ENCODE measurements at regions not wholly inside any gene's neighbourhood (a gene's known extent, or its start where the extent isn't known, plus 50 kb on each side); places are given as distances from the start of the nearest gene placed in this dataset.

DNA sequence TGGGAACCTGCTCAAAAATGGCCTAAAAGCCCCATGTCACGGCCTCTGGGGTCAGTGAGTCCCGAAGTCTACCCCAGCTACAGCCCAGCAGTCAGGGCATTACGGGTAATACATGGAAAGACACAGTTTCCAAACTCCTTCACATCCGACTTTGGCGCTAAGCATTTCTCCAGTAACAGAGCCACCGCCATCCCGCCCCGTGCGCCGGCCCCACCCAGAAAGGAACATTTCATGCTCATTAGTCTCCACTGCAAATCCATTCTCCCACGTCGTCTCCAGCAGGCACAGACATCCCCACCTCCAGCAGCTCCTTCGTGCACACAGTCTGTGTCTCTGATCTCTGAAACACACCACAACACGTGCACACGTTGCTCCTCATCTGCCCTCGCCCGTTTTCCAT is 509.2 kb upstream of the ID2 start:
- Mint-ChIP-seq H3K27me3 (ENCODE audit: unreplicated experiment) (no peaks in the 10 kb centered on the region), H3K4me1 (ENCODE audit: unreplicated experiment) (peaks cover 55% of the 10 kb centered on the region), H3K4me3 (ENCODE audit: unreplicated experiment) (no peak overlapping the region), H3K27ac (ENCODE audit: unreplicated experiment) (no peak overlapping the region), H3K36me3 (ENCODE audit: unreplicated experiment) (peaks cover 2% of the 10 kb centered on the region), H3K9me3 (ENCODE audit: unreplicated experiment) (peaks cover 12% of the 10 kb centered on the region)
- no peak for DNase-seq (ENCODE audit: extremely low spot score, unreplicated experiment)
- TF ChIP-seq, protein P1, sequence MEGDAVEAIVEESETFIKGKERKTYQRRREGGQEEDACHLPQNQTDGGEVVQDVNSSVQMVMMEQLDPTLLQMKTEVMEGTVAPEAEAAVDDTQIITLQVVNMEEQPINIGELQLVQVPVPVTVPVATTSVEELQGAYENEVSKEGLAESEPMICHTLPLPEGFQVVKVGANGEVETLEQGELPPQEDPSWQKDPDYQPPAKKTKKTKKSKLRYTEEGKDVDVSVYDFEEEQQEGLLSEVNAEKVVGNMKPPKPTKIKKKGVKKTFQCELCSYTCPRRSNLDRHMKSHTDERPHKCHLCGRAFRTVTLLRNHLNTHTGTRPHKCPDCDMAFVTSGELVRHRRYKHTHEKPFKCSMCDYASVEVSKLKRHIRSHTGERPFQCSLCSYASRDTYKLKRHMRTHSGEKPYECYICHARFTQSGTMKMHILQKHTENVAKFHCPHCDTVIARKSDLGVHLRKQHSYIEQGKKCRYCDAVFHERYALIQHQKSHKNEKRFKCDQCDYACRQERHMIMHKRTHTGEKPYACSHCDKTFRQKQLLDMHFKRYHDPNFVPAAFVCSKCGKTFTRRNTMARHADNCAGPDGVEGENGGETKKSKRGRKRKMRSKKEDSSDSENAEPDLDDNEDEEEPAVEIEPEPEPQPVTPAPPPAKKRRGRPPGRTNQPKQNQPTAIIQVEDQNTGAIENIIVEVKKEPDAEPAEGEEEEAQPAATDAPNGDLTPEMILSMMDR (IDR thresholded peaks at IDR 0.05): no peak

DNA sequence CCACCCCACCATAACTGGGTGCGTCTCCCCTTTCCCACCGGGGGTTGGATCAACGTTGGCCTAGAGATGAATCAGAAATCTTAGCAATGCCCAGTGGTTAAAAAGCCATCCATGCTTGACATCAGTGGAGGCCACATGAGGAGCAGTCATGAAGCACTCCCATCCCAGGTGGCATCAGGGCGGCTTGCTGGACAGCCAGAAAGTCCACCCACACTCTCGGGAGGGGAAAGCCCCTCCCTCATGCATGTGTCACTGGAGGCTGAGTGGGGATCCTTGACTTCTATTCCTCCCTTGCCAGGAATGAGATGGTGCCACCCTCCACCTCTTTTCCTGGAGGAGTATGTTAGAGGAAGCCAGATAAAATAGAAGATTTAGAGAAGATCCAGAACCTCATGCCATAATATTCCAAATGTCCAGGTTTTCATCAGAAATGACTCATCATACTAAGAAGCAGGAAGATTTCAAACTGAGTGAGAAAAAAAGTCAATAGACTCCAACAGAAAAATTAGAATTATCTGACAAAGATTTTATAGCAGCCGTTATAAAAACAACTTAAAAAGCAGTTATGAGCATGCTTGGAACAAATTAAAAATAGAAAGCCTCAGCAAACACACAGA is 507.1 kb upstream of the ID2 start:
- Mint-ChIP-seq H3K9me3 (ENCODE audit: unreplicated experiment) (peaks cover 12% of the 10 kb centered on the region), H3K27ac (ENCODE audit: unreplicated experiment) (no peak overlapping the region), H3K36me3 (ENCODE audit: unreplicated experiment) (peaks cover 2% of the 10 kb centered on the region), H3K27me3 (ENCODE audit: unreplicated experiment) (no peaks in the 10 kb centered on the region), H3K4me1 (ENCODE audit: unreplicated experiment) (peaks cover 41% of the 10 kb centered on the region), H3K4me3 (ENCODE audit: unreplicated experiment) (no peak overlapping the region)
- no peak for DNase-seq (ENCODE audit: extremely low spot score, unreplicated experiment)
- TF ChIP-seq, protein P1 (IDR thresholded peaks at IDR 0.05): no peak

DNA sequence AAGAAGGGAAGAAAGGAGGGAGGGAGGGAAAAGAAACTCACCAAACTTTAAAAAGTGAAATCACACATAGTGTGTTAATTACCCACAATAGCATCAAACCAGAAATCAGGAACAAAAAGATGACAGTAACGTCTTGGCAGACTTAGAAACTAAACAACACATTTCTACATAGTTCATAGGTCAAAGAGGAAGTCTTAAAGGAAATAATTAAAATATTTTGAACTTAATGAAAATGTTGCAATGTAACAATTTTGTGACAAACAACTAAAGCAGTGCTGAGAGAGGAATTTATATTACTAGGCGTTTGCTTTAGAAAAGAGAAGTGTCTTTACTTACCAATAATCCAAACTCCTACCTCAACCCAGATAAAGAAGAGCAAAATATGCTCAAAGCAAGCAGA is 505.0 kb upstream of the ID2 start:
- no peak overlapping the region for H3K4me3 Mint-ChIP-seq (ENCODE audit: unreplicated experiment)
- H3K4me1 Mint-ChIP-seq (ENCODE audit: unreplicated experiment): peaks cover 22% of the 10 kb centered on the region
- H3K27ac Mint-ChIP-seq (ENCODE audit: unreplicated experiment): no peak overlapping the region
- H3K27me3 Mint-ChIP-seq (ENCODE audit: unreplicated experiment): no peaks in the 10 kb centered on the region
- H3K36me3 Mint-ChIP-seq (ENCODE audit: unreplicated experiment): peaks cover 2% of the 10 kb centered on the region
- TF ChIP-seq, protein P1 (IDR thresholded peaks at IDR 0.05): no peak
- DNase-seq (ENCODE audit: extremely low spot score, unreplicated experiment): no peak
- H3K9me3 Mint-ChIP-seq (ENCODE audit: unreplicated experiment): peaks cover 22% of the 10 kb centered on the region

DNA sequence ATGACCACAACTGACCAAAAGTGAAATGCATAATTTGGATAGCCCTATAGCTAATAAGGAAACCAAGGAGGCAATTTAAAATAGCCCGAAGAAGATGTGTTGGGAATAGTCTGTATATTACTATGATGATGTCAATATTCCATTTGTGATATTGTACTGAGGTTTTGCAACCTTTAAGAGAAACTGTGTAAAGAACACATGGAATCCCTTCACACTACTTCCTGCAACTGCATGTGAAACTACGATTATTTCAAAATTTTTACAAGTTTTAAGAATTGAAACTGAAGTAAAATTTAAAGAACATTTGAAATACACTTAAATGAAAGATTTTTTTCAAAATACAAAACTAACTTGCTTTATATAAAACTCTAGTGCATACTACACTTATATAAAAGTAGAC is 504.3 kb upstream of the ID2 start:
- DNase-seq (ENCODE audit: extremely low spot score, unreplicated experiment): no peak
- Mint-ChIP-seq H3K9me3 (ENCODE audit: unreplicated experiment) (peaks cover 22% of the 10 kb centered on the region), H3K27me3 (ENCODE audit: unreplicated experiment) (no peaks in the 10 kb centered on the region), H3K36me3 (ENCODE audit: unreplicated experiment) (peaks cover 2% of the 10 kb centered on the region), H3K4me1 (ENCODE audit: unreplicated experiment) (peaks cover 19% of the 10 kb centered on the region), H3K4me3 (ENCODE audit: unreplicated experiment) (no peak overlapping the region), H3K27ac (ENCODE audit: unreplicated experiment) (no peak overlapping the region)
- TF ChIP-seq, protein P1 (IDR thresholded peaks at IDR 0.05): no peak

DNA sequence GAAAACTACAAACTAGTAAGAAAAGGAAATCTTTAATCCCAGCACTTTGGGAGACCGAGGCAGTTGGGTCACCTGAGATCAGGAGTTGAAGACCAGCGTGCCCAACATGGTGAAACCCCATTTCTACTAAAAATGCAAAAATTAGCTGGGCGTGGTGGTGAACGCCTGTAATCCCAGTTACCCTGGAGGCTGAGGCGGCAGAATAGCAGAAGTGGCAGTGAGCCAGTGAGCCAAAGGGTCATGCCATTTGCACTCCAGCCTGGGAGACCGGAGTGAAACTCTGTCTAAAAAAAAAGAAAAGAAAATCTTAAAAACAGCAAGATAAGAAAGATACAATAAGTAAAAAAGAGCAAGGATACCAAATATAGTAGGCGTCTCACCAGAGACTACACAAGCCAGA is 502.9 kb upstream of the ID2 start:
- DNase-seq (ENCODE audit: extremely low spot score, unreplicated experiment): no peak
- H3K27me3 Mint-ChIP-seq (ENCODE audit: unreplicated experiment): no peaks in the 10 kb centered on the region
- TF ChIP-seq, protein P1 (IDR thresholded peaks at IDR 0.05): no peak
- H3K36me3 Mint-ChIP-seq (ENCODE audit: unreplicated experiment): peaks cover 2% of the 10 kb centered on the region
- H3K27ac Mint-ChIP-seq (ENCODE audit: unreplicated experiment): no peak overlapping the region
- H3K4me3 Mint-ChIP-seq (ENCODE audit: unreplicated experiment): no peak overlapping the region
- peaks cover 14% of the 10 kb centered on the region for H3K4me1 Mint-ChIP-seq (ENCODE audit: unreplicated experiment)
- H3K9me3 Mint-ChIP-seq (ENCODE audit: unreplicated experiment): peaks cover 22% of the 10 kb centered on the region
